ENCODE measurements at regions not wholly inside any gene's neighbourhood (a gene's known extent, or its start where the extent isn't known, plus 50 kb on each side); places are given as distances from the start of the nearest gene placed in this dataset.

GRCh38 chr10:4596951-4597350, 229.1 kb upstream of the AKR1E2 start:
- Histone ChIP-seq H3K9me3 (no peaks in the 10 kb centered on the region), H3K4me3 (no peak overlapping the region), H3K27ac (no peak overlapping the region), H3K27me3 (no peaks in the 10 kb centered on the region), H3K36me3 (no peaks in the 10 kb centered on the region), H3K4me1 (no peaks in the 10 kb centered on the region)
- WGBS, 2 donors (ENCODE audit: low coverage in 1 of 2), result 83% methylated on average over 1 of the region's 1 CpG; no CpG with 5 or more reads in 1 of the 2 donors
- TF ChIP-seq POLR2A (IDR thresholded peaks at IDR 0.05) (no peak), EP300 (IDR thresholded peaks at IDR 0.05; ENCODE audit: low read depth) (no peak), CTCF (IDR thresholded peaks at IDR 0.05) (no peak), POLR2AphosphoS5 (IDR thresholded peaks at IDR 0.05) (no peak)
- intact Hi-C loops (cut with DNase I; ENCODE audit: low total_unique reads) (no loop called here), in situ Hi-C loops (cut with MboI; ENCODE audit: low pct_ligation_motif_present in 1 of 4, low pct_unique_long_range_greater_than_20kb in 1 of 4, low sequenced_read_pairs in 3 of 4) (no loop called here)
- DNase-seq, result no peak

GRCh38 chr10:4595719-4596319, 230.2 kb upstream of the AKR1E2 start:
- Histone ChIP-seq H3K4me1 (no peaks in the 10 kb centered on the region), H3K27ac (no peak overlapping the region), H3K27me3 (no peaks in the 10 kb centered on the region), H3K4me3 (no peak overlapping the region), H3K9me3 (no peaks in the 10 kb centered on the region), H3K36me3 (no peaks in the 10 kb centered on the region)
- 90 to 100% methylated on average over 1 to 4 of the region's 4 CpGs for WGBS, 2 donors (ENCODE audit: low coverage in 1 of 2)
- in situ Hi-C loops (cut with MboI; ENCODE audit: low pct_ligation_motif_present in 1 of 4, low pct_unique_long_range_greater_than_20kb in 1 of 4, low sequenced_read_pairs in 3 of 4), result no loop called here
- intact Hi-C loops (cut with DNase I; ENCODE audit: low total_unique reads), result no loop called here
- DNase-seq, result no peak
- TF ChIP-seq POLR2AphosphoS5 (IDR thresholded peaks at IDR 0.05) (no peak), POLR2A (IDR thresholded peaks at IDR 0.05) (no peak), CTCF (IDR thresholded peaks at IDR 0.05) (no peak), EP300 (IDR thresholded peaks at IDR 0.05; ENCODE audit: low read depth) (no peak)

GRCh38 chr10:4590807-4591206, 235.2 kb upstream of the AKR1E2 start:
- no peaks in the 10 kb centered on the region for H3K27me3 ChIP-seq
- WGBS, 2 donors (ENCODE audit: low coverage in 1 of 2), result 97 to 100% methylated on average over 1 of the region's 1 CpG
- intact Hi-C loops (cut with DNase I; ENCODE audit: low total_unique reads), result no loop called here

GRCh38 chr10:4588824-4589223, 237.2 kb upstream of the AKR1E2 start:
- intact Hi-C loops (cut with DNase I; ENCODE audit: low total_unique reads), result no loop called here
- WGBS, 2 donors (ENCODE audit: low coverage in 1 of 2), result 81% methylated on average over 3 of the region's 3 CpGs
- no peak for DNase-seq
- H3K4me1 ChIP-seq, result no peaks in the 10 kb centered on the region
- in situ Hi-C loops (cut with MboI; ENCODE audit: low pct_ligation_motif_present in 1 of 4, low pct_unique_long_range_greater_than_20kb in 1 of 4, low sequenced_read_pairs in 3 of 4), result no loop called here
- H3K27ac ChIP-seq, result no peak overlapping the region
- H3K27me3 ChIP-seq, result no peaks in the 10 kb centered on the region
- no peaks in the 10 kb centered on the region for H3K9me3 ChIP-seq
- H3K4me3 ChIP-seq, result no peak overlapping the region
- no peaks in the 10 kb centered on the region for H3K36me3 ChIP-seq
- no peak for TF ChIP-seq CTCF (IDR thresholded peaks at IDR 0.05)

More at GRCh38 chr10:4590807-4591206, 235.2 kb upstream of the AKR1E2 start:
- H3K36me3 ChIP-seq, result no peaks in the 10 kb centered on the region
- no peaks in the 10 kb centered on the region for H3K9me3 ChIP-seq
- no peak overlapping the region for H3K4me3 ChIP-seq
- TF ChIP-seq CTCF (IDR thresholded peaks at IDR 0.05) (no peak), EP300 (IDR thresholded peaks at IDR 0.05; ENCODE audit: low read depth) (no peak)
- H3K27ac ChIP-seq, result no peak overlapping the region
- no peaks in the 10 kb centered on the region for H3K4me1 ChIP-seq
- DNase-seq, result no peak
- in situ Hi-C loops (cut with MboI; ENCODE audit: low pct_ligation_motif_present in 1 of 4, low pct_unique_long_range_greater_than_20kb in 1 of 4, low sequenced_read_pairs in 3 of 4), result no loop called here
